Urothelium cell line (cell line): ENCODE measurements at regions not wholly inside any gene's neighbourhood (a gene's known extent, or its start where the extent isn't known, plus 50 kb on each side); places are given as distances from the start of the nearest gene placed in this dataset.

Experiments
- DNase-seq: peaks from one replicate; pipeline ENCODE4 v3.0.0; 2011; ENCODE audit warnings: low spot score, mixed read lengths
- FAIRE-seq: peaks from 2 replicates; lab custom pipeline; 2011; peaks lifted over from hg19 to GRCh38; lab: Jason Lieb, UNC

DNA sequence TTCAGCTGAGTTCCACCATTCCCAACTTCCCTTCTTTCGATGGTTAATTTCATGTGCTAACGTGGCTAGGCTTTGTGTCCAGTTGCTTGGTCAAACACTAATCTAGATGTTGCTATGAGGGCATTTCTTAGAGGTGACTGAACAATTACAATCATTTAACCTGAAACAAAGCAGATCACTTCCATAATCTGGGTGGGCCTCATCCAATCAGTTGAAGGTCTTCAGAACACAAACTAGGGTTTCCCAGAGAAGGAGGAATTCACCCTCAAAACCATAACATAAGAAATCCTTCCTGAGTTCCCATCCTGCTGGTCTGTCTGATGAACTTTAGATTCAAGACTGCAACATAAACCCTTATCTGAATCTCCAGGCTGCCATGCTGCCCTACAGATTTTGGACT is 2381.7 kb downstream of the MAT2B start:
- DNase-seq, result no peak
- peak; percentile 20 for FAIRE-seq

DNA sequence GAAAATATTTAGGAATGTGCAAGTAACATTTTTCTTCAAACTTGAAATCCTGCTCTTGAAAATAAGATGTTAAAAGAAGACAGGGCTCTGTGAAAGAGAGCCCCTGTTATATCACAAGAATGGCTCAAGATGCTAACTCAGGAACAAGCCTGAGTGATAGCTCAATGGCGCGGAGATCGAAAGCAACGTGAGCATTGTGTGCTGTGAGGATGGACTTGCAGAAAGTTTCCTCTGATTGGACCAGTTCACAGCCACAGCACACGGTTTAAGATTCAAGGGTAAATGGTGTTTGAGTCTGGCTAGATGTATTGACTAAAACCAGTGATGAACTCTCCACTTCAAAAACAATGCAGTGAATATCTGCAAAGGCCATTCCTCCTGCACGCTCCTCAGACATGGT is 2387.0 kb downstream of the MAT2B start:
- DNase-seq (no peak), FAIRE-seq (no peak)

GRCh38 chr5:165894916-165895315 is 2389.5 kb downstream of the MAT2B start:
- DNase-seq, result no peak
- FAIRE-seq, result no peak

- no peak for DNase-seq
- FAIRE-seq, result no peak
Observed at GRCh38 chr5:165903835-165904234, 2387.6 kb upstream of the WWC1 start.

DNA sequence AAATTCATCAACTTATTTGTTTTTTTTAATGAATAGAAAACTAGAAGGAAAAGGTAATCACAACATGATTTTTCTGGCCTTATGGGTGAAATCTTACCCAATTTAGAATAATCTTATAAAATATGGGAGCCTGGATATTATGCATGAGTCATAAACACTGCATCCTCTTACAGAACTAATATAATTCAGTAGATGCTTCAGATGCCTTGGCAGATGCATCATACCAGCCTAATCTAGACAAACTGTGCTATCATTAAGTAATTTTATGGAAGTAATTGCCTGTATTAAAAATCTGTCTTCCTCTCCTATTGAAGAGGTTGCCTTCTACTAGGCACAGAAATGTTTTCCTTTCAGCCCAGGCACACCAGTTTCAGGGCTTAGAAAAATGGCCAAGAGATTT is 2384.6 kb upstream of the WWC1 start:
- no peak for DNase-seq
- no peak for FAIRE-seq

- no peak for FAIRE-seq
- DNase-seq, result no peak
Observed at GRCh38 chr5:165913059-165913458, 2378.4 kb upstream of the WWC1 start.

DNA sequence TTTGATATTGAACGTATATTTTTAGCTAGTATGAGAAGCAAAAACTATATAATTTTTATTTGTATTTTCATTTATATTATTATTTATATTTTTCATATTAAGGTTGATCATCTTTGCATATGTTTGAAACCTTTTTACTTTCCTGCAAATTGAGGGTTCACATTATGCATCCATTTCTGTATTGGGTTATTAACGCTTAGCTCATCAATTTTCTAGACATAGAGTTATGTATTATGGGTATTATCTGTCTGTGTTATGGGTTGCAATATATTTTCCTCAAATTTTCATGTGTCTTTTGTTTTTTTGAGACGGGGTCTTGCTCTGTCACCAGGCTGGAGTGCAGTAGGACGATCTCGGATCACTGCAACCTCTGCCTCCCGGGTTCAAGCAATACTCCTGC is 2377.0 kb upstream of the WWC1 start:
- no peak for DNase-seq
- no peak for FAIRE-seq

DNA sequence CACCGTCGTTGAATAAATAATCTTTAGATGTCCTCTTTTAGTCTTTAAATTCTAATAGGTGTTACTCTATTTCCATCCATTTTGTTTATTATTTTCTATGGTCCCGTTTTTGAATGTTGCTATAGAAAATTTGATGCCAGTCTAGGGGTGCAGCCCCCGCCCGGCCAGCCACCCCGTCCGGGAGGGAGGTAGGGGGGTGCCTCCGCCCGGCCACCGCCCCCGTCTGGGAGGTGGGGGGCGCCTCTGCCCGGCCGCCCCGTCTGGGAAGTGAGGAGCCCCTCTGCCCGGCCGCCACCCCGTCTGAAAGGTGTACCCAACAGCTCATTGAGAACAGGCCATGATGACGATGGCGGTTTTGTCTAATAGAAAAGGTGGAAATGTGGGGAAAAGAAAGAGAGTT is 2372.2 kb upstream of the WWC1 start:
- no peak for FAIRE-seq
- DNase-seq, result no peak

DNA sequence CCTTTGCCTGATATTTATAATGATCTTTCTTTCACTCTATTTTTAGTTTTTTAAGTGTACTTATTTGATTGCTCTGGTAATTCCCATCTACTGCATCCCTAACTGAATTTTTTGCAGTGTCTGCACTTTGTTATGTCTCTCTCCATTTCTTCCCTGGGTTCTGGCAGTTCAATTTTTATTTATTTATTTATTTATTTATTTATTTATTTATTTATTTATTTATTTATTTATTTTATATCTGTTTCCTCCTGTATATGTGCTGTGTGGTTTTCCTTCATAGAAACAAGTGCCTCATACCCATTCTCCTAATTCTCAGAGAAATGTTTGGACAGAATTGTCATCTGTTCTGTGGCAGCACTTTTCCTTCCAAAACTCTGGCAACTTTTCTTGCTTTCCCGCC is 2370.8 kb upstream of the WWC1 start:
- FAIRE-seq, result no peak

DNA sequence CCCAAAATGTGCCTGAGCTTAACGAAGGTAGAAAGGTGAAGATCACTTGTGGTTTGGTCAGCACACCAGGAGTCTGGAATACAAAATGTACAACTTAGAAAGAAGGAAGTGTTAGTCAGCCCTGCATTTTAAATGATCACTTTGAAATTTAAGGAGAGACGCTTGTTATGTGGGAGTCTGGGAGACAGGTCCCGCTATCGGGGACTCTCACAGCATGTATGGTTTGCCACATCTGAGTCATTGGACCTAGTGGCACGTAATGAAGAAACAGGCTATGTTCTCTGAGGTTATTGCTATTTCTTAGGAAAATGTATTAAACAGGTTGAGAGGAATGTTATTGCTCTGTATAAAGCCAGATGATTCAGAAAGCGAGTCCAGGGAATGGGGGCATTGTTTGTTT is 2362.5 kb upstream of the WWC1 start:
- DNase-seq (peak; percentile 3), FAIRE-seq (no peak)

More for the DNA sequence above, 2370.8 kb upstream of the WWC1 start:
- DNase-seq, result no peak

DNA sequence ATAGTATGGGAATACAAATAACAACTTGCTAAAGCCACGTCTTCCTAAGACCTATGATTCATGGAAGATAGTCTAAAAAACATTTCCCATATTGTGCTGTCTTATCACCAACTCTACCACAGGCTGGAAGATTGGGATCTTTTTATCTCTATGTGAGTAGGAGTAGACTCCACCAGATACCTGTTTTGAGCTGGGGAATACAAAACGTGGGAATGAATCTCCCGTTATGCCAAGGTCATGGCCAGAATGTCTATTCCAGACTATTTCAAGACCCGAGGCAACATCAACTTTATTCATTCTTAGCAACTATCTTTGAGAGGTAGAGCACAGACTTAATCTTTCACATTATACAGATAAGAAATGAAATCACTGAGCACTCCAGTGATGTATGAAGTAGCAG is 2350.9 kb upstream of the WWC1 start:
- FAIRE-seq, result no peak

GRCh38 chr5:165956854-165957253 is 2334.6 kb upstream of the WWC1 start:
- FAIRE-seq, result no peak

More for the DNA sequence above, 2350.9 kb upstream of the WWC1 start:
- no peak for DNase-seq

DNA sequence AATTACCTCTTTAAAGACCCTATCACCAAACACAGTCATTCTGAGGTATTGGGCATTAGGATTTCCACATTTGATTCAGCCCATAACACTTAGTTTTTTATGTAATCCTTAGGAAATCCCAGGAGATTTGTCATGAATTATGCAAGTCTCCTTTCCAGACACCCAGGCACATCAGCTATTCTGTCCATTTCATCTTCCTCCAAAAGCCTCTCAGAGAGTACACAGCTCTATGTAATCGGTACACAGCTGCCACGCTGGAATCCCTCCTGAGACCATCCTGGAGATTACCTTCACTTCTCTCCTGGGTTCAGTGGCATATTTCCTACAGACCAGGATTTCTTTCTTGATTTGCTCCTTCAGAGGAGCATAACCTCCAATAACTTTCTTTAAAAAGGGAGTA is 2309.8 kb upstream of the WWC1 start:
- no peak for DNase-seq

More at GRCh38 chr5:165956854-165957253, 2334.6 kb upstream of the WWC1 start:
- DNase-seq, result no peak

GRCh38 chr5:165996201-165996875 is 2295.1 kb upstream of the WWC1 start:
- DNase-seq (no peak), FAIRE-seq (no peak)

More for the DNA sequence above, 2309.8 kb upstream of the WWC1 start:
- FAIRE-seq, result no peak

DNA sequence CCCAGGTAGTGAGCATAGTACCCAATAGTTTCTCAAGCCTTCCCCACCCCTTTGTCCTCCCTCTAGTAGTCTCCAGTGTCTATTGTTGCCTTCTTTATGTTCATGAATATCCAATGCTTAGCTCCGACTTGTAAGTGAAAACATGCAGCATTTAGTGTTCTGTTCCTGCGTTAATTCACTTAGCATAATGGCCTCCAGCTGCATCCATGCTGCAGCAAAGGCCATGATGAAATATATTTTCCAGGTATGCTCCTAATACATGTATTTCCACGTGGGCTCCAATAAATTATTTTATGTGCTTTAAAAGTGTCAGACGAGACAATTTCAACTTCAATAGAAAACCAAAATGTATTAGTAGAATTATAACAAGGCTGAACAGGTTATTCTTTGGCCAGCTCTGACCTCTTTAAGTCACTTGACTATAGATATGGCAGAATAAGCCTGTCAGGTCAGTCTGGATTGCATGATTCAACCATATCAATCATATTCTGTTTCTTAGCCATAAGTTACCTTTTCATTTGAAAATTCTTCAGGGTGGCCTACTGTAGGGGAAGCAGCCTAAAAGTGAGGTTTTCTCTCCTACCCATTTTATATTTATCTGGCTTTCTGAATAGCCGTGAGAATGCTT is 2291.6 kb upstream of the WWC1 start:
- DNase-seq, result no peak
- no peak for FAIRE-seq

DNA sequence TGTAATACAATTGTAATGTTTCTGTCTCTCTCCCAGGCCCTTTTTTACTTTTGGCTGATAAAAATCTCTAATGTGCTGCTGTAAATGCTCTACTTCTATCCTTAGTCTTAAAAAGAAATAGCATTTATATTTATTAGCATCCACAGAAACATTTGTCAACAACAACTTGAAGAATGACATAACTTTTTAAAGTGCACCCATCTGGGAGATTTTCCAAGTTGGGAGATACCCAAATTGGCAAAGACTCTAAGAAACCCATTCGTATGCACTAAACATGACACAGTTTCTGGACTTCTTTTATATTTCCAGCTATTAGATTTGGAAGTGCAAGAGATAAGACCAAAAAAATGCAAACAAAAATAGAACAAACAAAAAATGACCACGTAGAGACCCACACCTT is 2287.4 kb upstream of the WWC1 start:
- no peak for DNase-seq
- no peak for FAIRE-seq

DNA sequence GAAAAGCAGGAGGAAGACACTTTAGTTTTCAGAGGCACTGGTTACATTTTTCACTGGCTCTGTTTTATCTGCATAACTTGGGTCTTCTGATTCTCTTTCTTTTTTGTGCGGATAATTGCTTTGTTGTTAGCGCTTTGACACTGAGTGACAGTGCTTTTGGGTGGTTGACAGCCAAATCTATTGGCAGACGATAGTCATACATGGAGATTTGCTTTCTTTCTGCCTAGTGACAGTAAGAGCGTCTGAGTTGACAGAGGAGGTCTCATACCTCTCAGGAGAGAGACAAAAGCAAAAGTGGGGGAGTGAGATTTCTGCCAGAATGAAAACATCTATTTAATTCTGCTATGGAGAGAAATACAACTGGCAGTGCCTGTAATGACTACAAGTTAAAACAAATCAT is 2278.0 kb upstream of the WWC1 start:
- FAIRE-seq, result no peak
- no peak for DNase-seq

- DNase-seq (no peak), FAIRE-seq (no peak)
Observed at GRCh38 chr5:166014256-166014655, 2277.2 kb upstream of the WWC1 start.

GRCh38 chr5:166018716-166019115 is 2272.7 kb upstream of the WWC1 start:
- FAIRE-seq (no peak), DNase-seq (no peak)

DNA sequence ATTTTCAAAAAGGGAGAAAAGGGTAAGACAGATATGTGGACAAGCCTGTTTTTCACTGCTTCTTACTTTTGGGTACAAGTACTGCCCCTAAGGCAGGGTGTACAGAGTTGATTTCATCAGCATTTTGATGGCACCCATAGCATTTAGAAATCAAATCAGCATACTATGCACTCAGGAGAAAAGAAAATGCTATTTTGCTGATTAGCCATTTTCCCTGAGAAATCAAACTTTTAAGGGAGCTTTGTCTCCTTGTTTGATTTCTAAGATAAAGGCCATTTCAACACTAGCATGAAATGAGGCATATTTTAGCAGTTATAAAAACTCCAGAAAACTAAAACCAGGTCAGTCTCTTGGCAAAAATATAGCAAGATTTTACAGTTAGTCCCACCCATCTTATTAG is 2269.4 kb upstream of the WWC1 start:
- no peak for FAIRE-seq
- DNase-seq, result no peak

- FAIRE-seq, result no peak
- no peak for DNase-seq
Observed at GRCh38 chr5:166024970-166025369, 2266.5 kb upstream of the WWC1 start.

DNA sequence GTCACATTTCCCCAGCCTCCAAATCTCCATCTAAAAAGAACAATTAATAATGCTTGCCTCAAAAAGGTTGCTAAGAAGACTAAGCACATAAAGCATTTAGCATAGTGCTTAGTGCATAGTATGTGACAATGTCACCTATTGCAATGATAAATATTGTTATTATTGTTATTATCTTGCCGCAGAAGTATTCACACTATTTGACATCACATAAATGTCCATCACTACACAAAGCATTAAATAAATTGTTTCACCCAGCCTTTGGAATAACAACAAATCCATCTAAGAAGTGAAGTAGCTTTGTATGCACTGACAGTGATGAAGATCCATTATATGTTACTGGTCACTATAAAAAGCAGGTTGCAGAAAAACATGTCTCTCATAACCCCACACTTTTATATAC is 2263.9 kb upstream of the WWC1 start:
- DNase-seq (no peak), FAIRE-seq (no peak)

- FAIRE-seq (no peak), DNase-seq (no peak)
Observed at GRCh38 chr5:166031926-166032325, 2259.5 kb upstream of the WWC1 start.
